ENCODE measurements at regions not wholly inside any gene's neighbourhood (a gene's known extent, or its start where the extent isn't known, plus 50 kb on each side); places are given as distances from the start of the nearest gene placed in this dataset.

- no peak for TF ChIP-seq CTCF (conservative IDR thresholded peaks at IDR 0.05; ENCODE audit: low read depth, low read length)
- no peak for TF ChIP-seq RAD21 (IDR thresholded peaks at IDR 0.05; ENCODE audit: low read length)
- TF ChIP-seq MAZ (IDR thresholded peaks at IDR 0.05; ENCODE audit: borderline replicate concordance, low read depth, low read length): no peak
- no peak for TF ChIP-seq CHD1 (IDR thresholded peaks at IDR 0.05; ENCODE audit: low read depth, low read length)
- no peak for TF ChIP-seq CEBPB (IDR thresholded peaks at IDR 0.05; ENCODE audit: low read depth, low read length)
Measured at GRCh38 chr21:24545807-24546361, 1061.4 kb downstream of the MRPL39 start.

All from IMR-90 (cell line).